ENCODE measurements at regions not wholly inside any gene's neighbourhood (a gene's known extent, or its start where the extent isn't known, plus 50 kb on each side); places are given as distances from the start of the nearest gene placed in this dataset.

DNA sequence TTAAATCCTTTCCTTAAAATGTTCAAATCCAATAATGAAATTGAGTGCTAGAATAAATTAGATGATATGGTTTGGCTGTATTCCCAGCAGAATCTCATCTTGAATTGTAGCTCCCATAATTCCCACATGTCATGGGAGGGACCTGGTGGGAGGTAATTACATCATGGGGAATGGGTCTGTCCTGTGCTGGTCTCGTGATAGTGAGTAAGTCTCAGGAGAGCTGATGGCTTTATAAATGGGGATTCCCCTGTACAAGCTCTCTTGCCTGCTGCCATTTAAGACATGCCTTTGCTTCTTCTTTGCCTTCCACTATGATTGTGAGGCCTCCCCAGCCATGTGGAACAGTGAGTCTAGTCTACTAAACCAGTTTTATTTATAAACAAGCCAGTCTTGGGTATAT lies 508.5 kb downstream of the ETNK1 start:
- intact Hi-C loops (cut with micrococcal nuclease; ENCODE audit: unreplicated experiment), result no loop called here
- H3K9me2 ChIP-seq (ENCODE audit: insufficient read depth, low read length), result no peaks in the 10 kb centered on the region

GRCh38 chr12:23139026-23139425 lies 514.1 kb downstream of the ETNK1 start:
- ChIA-PET CTCF (ENCODE audit: unreplicated experiment) (no interaction called here), POLR2A (no interaction called here)
- no peak for DNase-seq (ENCODE audit: low spot score)
- Histone ChIP-seq H4K20me1 (ENCODE audit: insufficient read depth, low read length) (no peaks in the 10 kb centered on the region), H3K79me2 (ENCODE audit: insufficient read depth, low read depth, low read length) (no peaks in the 10 kb centered on the region), H3K27ac (ENCODE audit: low read depth, low read length, poor library complexity, severe bottlenecking) (no peak overlapping the region), H3K9me3 (ENCODE audit: low read length) (no peaks in the 10 kb centered on the region), H2AFZ (ENCODE audit: low read length) (no peak overlapping the region), H3K4me3 (ENCODE audit: low read depth, low read length, poor library complexity, severe bottlenecking) (no peak overlapping the region), H3K9me2 (ENCODE audit: insufficient read depth, low read length) (no peaks in the 10 kb centered on the region), H3K4me1 (ENCODE audit: insufficient read depth, low read length, poor library complexity, severe bottlenecking) (no peaks in the 10 kb centered on the region), H3K36me3 (ENCODE audit: insufficient read depth, low read length) (no peaks in the 10 kb centered on the region), H3K4me2 (ENCODE audit: low read length) (no peak overlapping the region)
- TF ChIP-seq EZH2phosphoT487 (IDR thresholded peaks at IDR 0.05; ENCODE audit: borderline replicate concordance, low read depth, low read length) (no peak), CTCF (conservative IDR thresholded peaks at IDR 0.05; ENCODE audit: low read length) (no peak)
- intact Hi-C loops (cut with micrococcal nuclease; ENCODE audit: unreplicated experiment), result no loop called here
- no TSS peak for BruUV-seq (replicated peaks)

More for the DNA sequence above, 508.5 kb downstream of the ETNK1 start:
- Histone ChIP-seq H3K4me1 (ENCODE audit: insufficient read depth, low read length, poor library complexity, severe bottlenecking) (no peaks in the 10 kb centered on the region), H3K36me3 (ENCODE audit: insufficient read depth, low read length) (no peaks in the 10 kb centered on the region), H3K4me3 (ENCODE audit: low read depth, low read length, poor library complexity, severe bottlenecking) (no peak overlapping the region), H2AFZ (ENCODE audit: low read length) (no peak overlapping the region), H3K4me2 (ENCODE audit: low read length) (no peak overlapping the region), H4K20me1 (ENCODE audit: insufficient read depth, low read length) (no peaks in the 10 kb centered on the region), H3K27ac (ENCODE audit: low read depth, low read length, poor library complexity, severe bottlenecking) (no peak overlapping the region), H3K9me3 (ENCODE audit: low read length) (no peaks in the 10 kb centered on the region), H3K79me2 (ENCODE audit: insufficient read depth, low read depth, low read length) (no peaks in the 10 kb centered on the region)
- ChIA-PET CTCF (ENCODE audit: unreplicated experiment) (no interaction called here), POLR2A (interaction anchor here (0.6 kb wide), 1 partner anchor 1215 kb away, joined by 3 read pairs; no protein-coding TSS in a partner anchor)
- no peak for DNase-seq (ENCODE audit: low spot score)
- TF ChIP-seq EZH2phosphoT487 (IDR thresholded peaks at IDR 0.05; ENCODE audit: borderline replicate concordance, low read depth, low read length), result no peak
- no peak for TF ChIP-seq CTCF (conservative IDR thresholded peaks at IDR 0.05; ENCODE audit: low read length)
- no TSS peak for BruUV-seq (replicated peaks)

DNA sequence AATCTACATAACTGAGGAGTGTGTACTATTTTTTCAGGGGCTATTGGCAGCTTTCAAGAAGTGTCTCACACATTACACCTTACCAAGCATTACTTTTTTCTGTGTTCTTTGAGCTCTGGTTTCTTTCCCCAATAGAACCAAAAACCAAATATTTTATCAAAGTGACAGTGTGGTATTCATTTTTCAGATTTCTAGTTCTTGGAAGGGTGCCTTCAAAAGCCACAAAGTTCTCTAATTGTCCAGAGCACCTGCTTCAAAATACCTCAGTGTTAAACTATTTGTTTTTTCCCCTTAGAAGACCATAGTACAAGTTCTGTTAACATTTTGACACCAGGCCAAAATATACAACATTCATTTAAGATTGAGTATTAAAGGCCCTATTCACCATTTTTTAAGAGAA lies 515.7 kb downstream of the ETNK1 start:
- no peak overlapping the region for H3K27ac ChIP-seq (ENCODE audit: low read depth, low read length, poor library complexity, severe bottlenecking)
- H3K4me2 ChIP-seq (ENCODE audit: low read length), result no peak overlapping the region
- H3K79me2 ChIP-seq (ENCODE audit: insufficient read depth, low read depth, low read length), result no peaks in the 10 kb centered on the region
- no peak for DNase-seq (ENCODE audit: low spot score)
- no peaks in the 10 kb centered on the region for H3K9me2 ChIP-seq (ENCODE audit: insufficient read depth, low read length)
- TF ChIP-seq CTCF (conservative IDR thresholded peaks at IDR 0.05; ENCODE audit: low read length) (no peak), EZH2phosphoT487 (IDR thresholded peaks at IDR 0.05; ENCODE audit: borderline replicate concordance, low read depth, low read length) (no peak)
- no peak overlapping the region for H2AFZ ChIP-seq (ENCODE audit: low read length)
- H4K20me1 ChIP-seq (ENCODE audit: insufficient read depth, low read length), result no peaks in the 10 kb centered on the region
- H3K4me3 ChIP-seq (ENCODE audit: low read depth, low read length, poor library complexity, severe bottlenecking), result no peak overlapping the region
- no peaks in the 10 kb centered on the region for H3K4me1 ChIP-seq (ENCODE audit: insufficient read depth, low read length, poor library complexity, severe bottlenecking)
- intact Hi-C loops (cut with micrococcal nuclease; ENCODE audit: unreplicated experiment), result no loop called here
- ChIA-PET POLR2A (no interaction called here), CTCF (ENCODE audit: unreplicated experiment) (no interaction called here)
- no TSS peak for BruUV-seq (replicated peaks)
- no peaks in the 10 kb centered on the region for H3K9me3 ChIP-seq (ENCODE audit: low read length)
- H3K36me3 ChIP-seq (ENCODE audit: insufficient read depth, low read length), result no peaks in the 10 kb centered on the region
